ENCODE measurements at regions not wholly inside any gene's neighbourhood (a gene's known extent, or its start where the extent isn't known, plus 50 kb on each side); places are given as distances from the start of the nearest gene placed in this dataset.

GRCh38 chr3:178370387-178370786, 165.8 kb upstream of the KCNMB2 start:
- no peak for TF ChIP-seq ZNF263 (CRISPR knock-in tag; IDR thresholded peaks at IDR 0.05)
- TF ChIP-seq RFXAP (CRISPR knock-in tag; IDR thresholded peaks at IDR 0.05; ENCODE audit: borderline replicate concordance): no peak
- TF ChIP-seq EZH2 (conservative IDR thresholded peaks at IDR 0.05; ENCODE audit: low read depth, low read length): no peak
- TF ChIP-seq MYC (CRISPR knock-in tag; IDR thresholded peaks at IDR 0.05; ENCODE audit: borderline replicate concordance): no peak
- TF ChIP-seq ZFYVE20 (CRISPR knock-in tag; IDR thresholded peaks at IDR 0.05; ENCODE audit: borderline replicate concordance, low read depth): no peak
- TF ChIP-seq NFIB (CRISPR knock-in tag; IDR thresholded peaks at IDR 0.05; ENCODE audit: borderline replicate concordance): no peak
- no peak for TF ChIP-seq ELF1 (CRISPR knock-in tag; IDR thresholded peaks at IDR 0.05)
- no peak for TF ChIP-seq HNRNPK (IDR thresholded peaks at IDR 0.05; ENCODE audit: low read depth, low read length, poor library complexity, severe bottlenecking)
- no peak for TF ChIP-seq MZF1 (CRISPR knock-in tag; IDR thresholded peaks at IDR 0.05; ENCODE audit: borderline replicate concordance)
- no peak for TF ChIP-seq NR2F6 (IDR thresholded peaks at IDR 0.05)
- TF ChIP-seq NR2F6 (CRISPR knock-in tag; IDR thresholded peaks at IDR 0.05): no peak
- TF ChIP-seq ZFX (CRISPR knock-in tag; IDR thresholded peaks at IDR 0.05; ENCODE audit: low read depth): no peak
